Stimulated activated CD4-positive, alpha-beta T cell treated with anti-CD3 and anti-CD28 coated beads, Interleukin-15, amount 100 ng/mL, for 1 hour (primary cell): ENCODE measurements at regions not wholly inside any gene's neighbourhood (a gene's known extent, or its start where the extent isn't known, plus 50 kb on each side); places are given as distances from the start of the nearest gene placed in this dataset.
"Not testable (repeated sequence)": the region's sequence is repeated elsewhere in the genome, so short reads cannot be mapped to it uniquely, and the experiment has no call there.

Experiments
- DNase-seq, 2 donors: peaks; one replicate each; pipeline ENCODE4 v3.0.0-alpha.2; 2020; ENCODE audit warnings: low read depth in 1 of 2, low spot score in 1 of 2

GRCh38 chr7:69467826-69468225 is 130.4 kb upstream of the AUTS2 start:
- DNase-seq, result no peak

GRCh38 chr7:69476416-69476815 is 121.9 kb upstream of the AUTS2 start:
- no peak for DNase-seq

GRCh38 chr7:69482676-69483075 is 115.6 kb upstream of the AUTS2 start:
- DNase-seq, result no peak

- DNase-seq, result no peak
These were observed 108.7 kb upstream of the AUTS2 start for GRCh38 chr7:69489533-69489932.

- no peak for DNase-seq
These were observed 99.6 kb upstream of the AUTS2 start for GRCh38 chr7:69498671-69499070.

GRCh38 chr7:69502358-69502757 is 95.9 kb upstream of the AUTS2 start:
- no peak for DNase-seq

- no peak for DNase-seq
These were observed 93.4 kb upstream of the AUTS2 start for GRCh38 chr7:69504733-69505420.

GRCh38 chr7:69508736-69509135 is 89.5 kb upstream of the AUTS2 start:
- no peak for DNase-seq

GRCh38 chr7:69510114-69510513 is 88.2 kb upstream of the AUTS2 start:
- DNase-seq, result no peak

GRCh38 chr7:69515495-69516212 is 82.6 kb upstream of the AUTS2 start:
- no peak for DNase-seq

GRCh38 chr7:69516238-69516820 is 81.9 kb upstream of the AUTS2 start:
- no peak for DNase-seq

- no peak for DNase-seq
These were observed 80.1 kb upstream of the AUTS2 start for GRCh38 chr7:69517985-69518704.

- DNase-seq, result no peak
These were observed 79.6 kb upstream of the AUTS2 start for GRCh38 chr7:69518705-69519077.

GRCh38 chr7:69526570-69526969 is 71.7 kb upstream of the AUTS2 start:
- DNase-seq, result no peak

- no peak for DNase-seq
These were observed 70.6 kb upstream of the AUTS2 start for GRCh38 chr7:69527706-69528105.

- no peak for DNase-seq
These were observed 67.2 kb upstream of the AUTS2 start for GRCh38 chr7:69531050-69531449.

- DNase-seq, result no peak
These were observed 63.7 kb upstream of the AUTS2 start for GRCh38 chr7:69534461-69535041.

GRCh38 chr7:69537691-69538090 is 60.6 kb upstream of the AUTS2 start:
- DNase-seq, result no peak

- no peak for DNase-seq
These were observed 58.7 kb upstream of the AUTS2 start for GRCh38 chr7:69539531-69539930.

- DNase-seq, result no peak
These were observed 58.0 kb upstream of the AUTS2 start for GRCh38 chr7:69540287-69540686.

- not testable (repeated sequence) for DNase-seq
These were observed 56.4 kb upstream of the AUTS2 start for GRCh38 chr7:69541779-69542432.
